Natural killer cell treated with Interleukin-12 subunit alpha and Interleukin-12 subunit beta and Interleukin-15 and Interleukin-18, amount 100 ng/mL, for 72 hours (primary cell): ENCODE measurements at regions not wholly inside any gene's neighbourhood (a gene's known extent, or its start where the extent isn't known, plus 50 kb on each side); places are given as distances from the start of the nearest gene placed in this dataset.
"Not testable (repeated sequence)": the region's sequence is repeated elsewhere in the genome, so short reads cannot be mapped to it uniquely, and the experiment has no call there.

Experiments
- ATAC-seq, 2 donors: fragments of 150-1000 bp; cut with Tn5 transposase in 1 of 2; sonication (Bioruptor Pico), chemical (Tn5 transposase) in 1 of 2; 2 replicates each; pipeline ENCODE4 v1.10.0; 2021
- DNase-seq: peaks from one replicate; pipeline ENCODE4 v3.0.0; 2022; ENCODE audit warnings: low spot score
- H3K27ac Mint-ChIP-seq, 2 donors: 1 replicate in 1 of 2; 2 replicates in 1 of 2; pipeline ENCODE4 v1.8.0; 2022; ENCODE audit warnings: mixed read lengths in 2 of 2, mild to moderate bottlenecking in 1 of 2, moderate library complexity in 1 of 2
- H3K27me3 Mint-ChIP-seq, 2 donors: 1 replicate in 1 of 2; 2 replicates in 1 of 2; pipeline ENCODE4 v1.8.0; 2022; ENCODE audit warnings: mixed read lengths in 2 of 2
- H3K36me3 Mint-ChIP-seq: one replicate; pipeline ENCODE4 v1.8.0; 2022; ENCODE audit warnings: mixed read lengths
- H3K4me1 Mint-ChIP-seq, 2 donors: 1 replicate in 1 of 2; 2 replicates in 1 of 2; pipeline ENCODE4 v1.8.0; 2022; ENCODE audit warnings: low read depth in 2 of 2, mixed read lengths in 2 of 2, mild to moderate bottlenecking in 1 of 2
- H3K4me3 Mint-ChIP-seq: one replicate; pipeline ENCODE4 v1.8.0; 2022; ENCODE audit warnings: mixed read lengths
- H3K9me3 Mint-ChIP-seq: 2 replicates; pipeline ENCODE4 v1.8.0; 2022; ENCODE audit warnings: mixed read lengths

GRCh38 chr2:90209806-90210205, 1518.3 kb downstream of the RPIA start:
- Mint-ChIP-seq H3K4me1 (no peaks in the 10 kb centered on the region), H3K27ac (no peak overlapping the region), H3K36me3 (no peaks in the 10 kb centered on the region), H3K4me3 (no peak overlapping the region), H3K9me3 (no peaks in the 10 kb centered on the region), H3K27me3 (no peaks in the 10 kb centered on the region)
- ATAC-seq, result no peak
- DNase-seq, result no peak

DNA sequence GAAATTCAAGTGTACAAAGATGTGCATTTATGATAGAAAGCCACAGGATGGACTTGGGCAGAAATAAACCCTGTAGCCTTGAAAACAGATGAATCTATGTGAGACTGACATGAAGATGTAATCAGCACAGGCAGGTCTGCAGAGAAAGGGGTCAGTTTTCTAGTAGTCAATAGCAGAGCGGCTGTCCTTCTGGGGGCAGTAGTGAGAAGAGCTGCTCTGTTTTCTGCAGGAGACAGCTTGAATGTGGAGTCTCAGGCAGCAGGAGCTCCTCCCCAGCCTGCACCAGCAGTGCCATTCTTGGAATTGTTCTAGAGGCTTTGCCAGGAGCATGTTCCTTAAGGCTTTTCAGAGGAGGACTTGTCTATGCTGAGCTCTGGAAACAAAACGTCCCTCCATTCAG, 1524.4 kb downstream of the RPIA start:
- H3K36me3 Mint-ChIP-seq, H3K9me3 Mint-ChIP-seq, H3K27me3 Mint-ChIP-seq, H3K4me1 Mint-ChIP-seq, H3K4me3 Mint-ChIP-seq, ATAC-seq, DNase-seq, H3K27ac Mint-ChIP-seq: not testable (repeated sequence)

GRCh38 chr2:90216801-90217200, 1525.3 kb downstream of the RPIA start:
- H3K4me3 Mint-ChIP-seq, H3K9me3 Mint-ChIP-seq, H3K27me3 Mint-ChIP-seq, H3K4me1 Mint-ChIP-seq, DNase-seq, H3K27ac Mint-ChIP-seq, H3K36me3 Mint-ChIP-seq, ATAC-seq: not testable (repeated sequence)

- H3K4me3 Mint-ChIP-seq, H3K9me3 Mint-ChIP-seq, H3K27ac Mint-ChIP-seq, ATAC-seq, DNase-seq, H3K4me1 Mint-ChIP-seq, H3K27me3 Mint-ChIP-seq, H3K36me3 Mint-ChIP-seq: not testable (repeated sequence)
Measured at GRCh38 chr2:90218534-90218933, 1527.1 kb downstream of the RPIA start.

GRCh38 chr2:90220623-90221299, 1529.3 kb downstream of the RPIA start:
- H3K36me3 Mint-ChIP-seq, ATAC-seq, H3K27ac Mint-ChIP-seq, H3K4me3 Mint-ChIP-seq, H3K4me1 Mint-ChIP-seq, H3K27me3 Mint-ChIP-seq, H3K9me3 Mint-ChIP-seq, DNase-seq: not testable (repeated sequence)

DNA sequence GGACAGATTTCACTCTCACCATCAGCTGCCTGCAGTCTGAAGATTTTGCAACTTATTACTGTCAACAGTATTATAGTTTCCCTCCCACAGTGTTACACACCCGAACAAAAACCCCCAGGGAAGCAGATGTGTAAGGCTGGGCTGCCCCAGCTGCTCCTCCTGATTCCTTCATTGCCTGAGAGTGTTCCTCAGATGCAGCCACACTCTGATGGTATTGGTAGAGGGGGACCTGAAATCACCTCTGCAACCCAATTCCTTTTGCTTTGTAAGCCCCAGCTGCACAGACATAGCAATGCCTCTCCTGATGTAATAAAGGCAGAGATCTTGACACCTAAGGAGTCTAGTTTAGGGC, 1529.8 kb downstream of the RPIA start:
- Mint-ChIP-seq H3K4me1 (no peaks in the 10 kb centered on the region), H3K9me3 (no peaks in the 10 kb centered on the region), H3K27me3 (no peaks in the 10 kb centered on the region), H3K4me3 (no peak overlapping the region), H3K27ac (no peak overlapping the region), H3K36me3 (no peaks in the 10 kb centered on the region)
- no peak for DNase-seq
- ATAC-seq, result no peak

- H3K4me3 Mint-ChIP-seq, H3K4me1 Mint-ChIP-seq, DNase-seq, H3K36me3 Mint-ChIP-seq, H3K27ac Mint-ChIP-seq, ATAC-seq, H3K27me3 Mint-ChIP-seq, H3K9me3 Mint-ChIP-seq: not testable (repeated sequence)
Measured at GRCh38 chr2:90224767-90225166, 1533.3 kb downstream of the RPIA start.

DNA sequence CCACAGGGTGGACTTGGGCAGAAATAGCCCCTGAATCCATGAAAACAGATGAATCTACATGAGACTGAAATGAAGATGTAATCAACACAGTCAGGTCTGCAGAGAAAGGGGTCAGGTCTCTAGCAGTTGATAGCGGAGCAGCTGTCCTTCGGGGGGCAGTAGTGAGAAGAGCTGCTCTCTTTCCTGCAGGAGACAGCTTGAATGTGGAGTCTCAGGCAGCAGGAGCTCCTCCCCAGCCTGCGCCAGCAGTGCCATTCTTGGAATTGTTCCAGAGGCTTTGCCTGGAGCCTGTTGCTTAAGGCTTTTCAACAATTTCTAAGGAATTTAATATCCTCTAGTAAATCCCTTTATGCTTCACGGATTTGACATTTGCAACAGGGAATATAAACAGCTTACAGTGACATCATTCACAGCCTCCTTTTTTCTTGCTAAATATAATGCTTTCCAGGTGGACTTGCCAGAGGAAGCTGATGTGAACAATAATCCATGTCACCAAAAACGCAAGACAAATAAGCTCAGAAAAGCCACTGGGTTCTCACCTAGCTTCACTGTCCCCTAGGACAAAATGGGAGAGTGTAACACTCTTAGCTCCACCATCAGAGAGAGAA, 1535.1 kb downstream of the RPIA start:
- not testable (repeated sequence) for H3K36me3 Mint-ChIP-seq, H3K9me3 Mint-ChIP-seq, H3K4me3 Mint-ChIP-seq, ATAC-seq, H3K4me1 Mint-ChIP-seq, DNase-seq, H3K27me3 Mint-ChIP-seq, H3K27ac Mint-ChIP-seq

DNA sequence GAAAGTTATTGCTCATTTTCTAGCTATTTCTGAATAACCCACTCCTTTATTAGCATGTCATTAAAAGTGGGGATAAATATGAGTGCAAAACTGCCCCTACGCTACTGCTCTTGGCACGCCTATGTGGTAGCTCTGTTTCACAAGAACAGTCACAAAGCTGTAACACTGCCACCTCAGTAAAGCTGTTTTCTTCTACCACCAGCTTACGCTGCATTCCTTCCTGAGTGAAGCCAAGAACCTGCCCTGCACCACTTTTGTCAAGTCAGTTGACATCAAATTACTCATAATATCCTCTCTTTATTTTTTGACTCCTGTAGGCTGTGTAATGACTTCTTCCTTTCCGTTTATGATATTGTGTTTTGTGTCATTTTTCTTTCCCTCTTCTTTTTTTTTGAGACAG, 1539.7 kb downstream of the RPIA start:
- not testable (repeated sequence) for H3K27ac Mint-ChIP-seq, DNase-seq, H3K36me3 Mint-ChIP-seq, H3K27me3 Mint-ChIP-seq, H3K4me3 Mint-ChIP-seq, H3K4me1 Mint-ChIP-seq, H3K9me3 Mint-ChIP-seq
- ATAC-seq, result peak in 1 of 2 donors; percentile 44

- ATAC-seq, H3K4me3 Mint-ChIP-seq, H3K36me3 Mint-ChIP-seq, H3K27me3 Mint-ChIP-seq, H3K27ac Mint-ChIP-seq, DNase-seq, H3K9me3 Mint-ChIP-seq, H3K4me1 Mint-ChIP-seq: not testable (repeated sequence)
Measured at GRCh38 chr2:90235452-90235851, 1544.0 kb downstream of the RPIA start.

DNA sequence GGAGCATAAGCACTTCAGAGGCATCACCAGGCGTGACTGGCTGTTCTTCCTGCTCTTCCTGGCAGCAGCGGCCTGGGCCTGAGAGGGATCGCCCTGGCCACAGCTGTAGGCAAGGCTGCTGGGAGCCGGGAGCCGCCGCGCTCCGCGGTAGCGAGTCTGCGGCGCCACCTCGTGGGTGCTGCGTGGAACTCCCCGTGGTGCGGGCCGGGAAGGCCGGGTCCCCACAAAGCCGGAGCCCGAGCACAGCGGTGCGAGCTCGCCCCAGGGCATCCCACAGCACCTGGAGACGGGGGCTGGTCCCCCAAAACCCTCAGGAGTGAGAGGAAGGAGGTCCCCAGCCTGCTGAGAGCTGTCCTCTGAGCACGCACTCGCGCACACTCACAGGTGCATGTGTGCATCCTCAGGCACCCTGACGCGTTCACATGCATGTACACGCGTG, 1546.5 kb downstream of the RPIA start:
- not testable (repeated sequence) for H3K36me3 Mint-ChIP-seq, H3K27me3 Mint-ChIP-seq, H3K4me3 Mint-ChIP-seq, ATAC-seq, H3K9me3 Mint-ChIP-seq, H3K4me1 Mint-ChIP-seq, DNase-seq, H3K27ac Mint-ChIP-seq

- not testable (repeated sequence) for H3K4me3 Mint-ChIP-seq, ATAC-seq, H3K27me3 Mint-ChIP-seq, DNase-seq, H3K9me3 Mint-ChIP-seq, H3K36me3 Mint-ChIP-seq, H3K27ac Mint-ChIP-seq, H3K4me1 Mint-ChIP-seq
Measured at GRCh38 chr2:90238505-90239230, 1547.2 kb downstream of the RPIA start.

DNA sequence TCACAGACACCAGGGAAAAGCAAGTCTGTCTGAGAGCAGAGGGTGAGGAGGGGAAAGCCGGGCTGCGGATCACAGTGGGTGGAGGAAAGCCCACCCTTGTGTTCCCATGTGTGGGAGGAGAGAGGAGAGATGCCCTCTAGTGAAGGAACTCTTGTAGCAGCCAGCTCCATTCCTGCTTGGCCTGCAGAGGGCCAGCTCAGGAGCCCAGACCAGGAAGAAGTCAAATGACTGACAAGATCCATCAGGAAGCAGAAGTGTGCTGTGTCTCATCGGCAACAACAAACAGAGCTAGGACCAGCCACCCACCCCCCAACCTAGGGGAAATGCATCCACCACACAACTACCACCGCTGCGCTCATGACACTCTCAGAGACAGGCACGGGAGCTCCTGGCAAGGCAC, 1548.3 kb downstream of the RPIA start:
- ATAC-seq, H3K9me3 Mint-ChIP-seq, H3K4me1 Mint-ChIP-seq, H3K4me3 Mint-ChIP-seq, H3K27me3 Mint-ChIP-seq, DNase-seq, H3K27ac Mint-ChIP-seq, H3K36me3 Mint-ChIP-seq: not testable (repeated sequence)

DNA sequence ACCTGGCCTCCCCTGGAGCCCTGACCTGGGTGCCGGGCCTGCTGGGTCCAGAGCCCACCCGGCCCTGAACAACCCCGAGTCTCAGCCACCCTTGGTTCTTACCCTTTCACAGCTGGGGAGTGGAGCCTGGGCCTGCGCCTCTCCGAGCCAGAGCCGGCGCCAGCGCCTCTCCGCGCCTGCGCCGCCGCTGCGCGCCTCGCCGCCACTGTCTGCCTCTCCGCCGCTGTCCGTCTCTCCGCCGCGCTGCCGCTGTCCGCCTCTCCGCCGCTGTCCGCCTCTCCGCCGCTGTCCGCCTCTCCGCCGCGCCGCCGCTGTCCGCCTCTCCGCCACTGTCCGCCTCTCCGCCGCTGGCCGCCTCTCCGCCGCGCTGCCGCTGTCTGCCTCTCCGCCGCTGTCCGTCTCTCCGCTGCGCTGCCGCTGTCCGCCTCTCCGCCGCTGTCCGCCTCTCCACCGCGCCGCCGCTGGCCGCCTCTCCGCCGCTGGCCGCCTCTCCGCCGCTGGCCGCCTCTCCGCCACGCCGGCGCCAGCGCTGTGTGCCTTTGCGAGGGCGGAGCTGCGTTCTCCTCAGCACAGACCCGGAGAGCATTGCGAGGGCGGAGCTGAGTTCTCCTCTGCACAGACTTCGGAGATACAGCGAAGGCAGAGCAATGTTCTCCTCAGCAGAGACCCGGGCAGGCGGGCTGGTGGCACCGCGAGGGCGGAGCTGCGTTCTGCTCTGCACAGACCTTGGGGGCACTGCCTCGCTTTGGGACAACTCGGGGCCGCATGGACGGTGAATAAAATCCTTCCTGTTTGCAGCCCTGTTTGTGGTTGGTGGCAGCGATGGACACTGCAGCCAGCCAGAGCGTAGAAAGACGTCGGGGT, 1553.7 kb downstream of the RPIA start:
- not testable (repeated sequence) for ATAC-seq, H3K4me3 Mint-ChIP-seq, H3K36me3 Mint-ChIP-seq, DNase-seq, H3K4me1 Mint-ChIP-seq, H3K27me3 Mint-ChIP-seq, H3K9me3 Mint-ChIP-seq, H3K27ac Mint-ChIP-seq
